ENCODE measurements at regions not wholly inside any gene's neighbourhood (a gene's known extent, or its start where the extent isn't known, plus 50 kb on each side); places are given as distances from the start of the nearest gene placed in this dataset.

DNA sequence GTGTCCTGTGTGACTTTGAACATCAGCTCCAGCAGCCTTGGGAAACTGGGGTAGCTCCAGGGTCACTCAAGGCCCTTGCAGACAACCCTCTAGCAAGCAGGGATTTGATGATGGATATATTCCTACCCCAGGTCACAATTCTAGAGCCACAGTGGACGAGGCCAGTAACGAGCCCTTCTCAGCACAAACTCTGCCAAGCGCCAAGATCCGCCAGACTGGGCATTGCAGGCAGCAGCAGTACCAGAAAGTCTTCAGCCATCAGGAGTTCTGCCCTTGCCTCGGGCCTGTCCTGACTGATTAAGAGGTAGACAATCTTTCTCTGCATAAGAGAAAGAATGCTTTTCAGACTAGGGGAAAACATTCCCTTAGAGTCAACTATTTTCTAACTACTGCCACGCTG lies 259.1 kb downstream of the FBXO15 start:
- H3K27ac ChIP-seq, result no peak overlapping the region
- no peak for TF ChIP-seq CTCF (IDR thresholded peaks at IDR 0.05)
- no peak for TF ChIP-seq ZFX (IDR thresholded peaks at IDR 0.05; ENCODE audit: borderline replicate concordance)

DNA sequence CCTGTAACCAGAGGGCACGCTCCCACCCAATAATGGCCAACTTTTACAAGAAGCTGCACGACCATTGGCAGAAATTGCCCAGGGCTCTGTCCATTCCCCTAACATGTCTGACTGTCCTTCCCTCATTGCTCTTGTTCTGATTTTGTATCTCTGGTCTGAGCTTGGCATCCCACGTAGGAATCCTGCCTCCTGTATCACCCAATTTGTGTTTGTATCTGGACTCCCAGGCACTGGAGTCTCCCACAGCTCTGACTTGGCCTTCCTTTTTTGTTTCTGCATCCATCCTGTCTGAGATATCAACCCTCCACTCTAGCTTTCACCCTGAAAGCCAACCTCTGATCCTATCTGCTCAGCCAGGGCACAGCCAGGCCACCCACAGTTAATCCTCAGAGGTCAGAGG lies 259.8 kb downstream of the FBXO15 start:
- H3K27ac ChIP-seq, result no peak overlapping the region
- TF ChIP-seq ZFX (IDR thresholded peaks at IDR 0.05; ENCODE audit: borderline replicate concordance), result no peak
- TF ChIP-seq CTCF (IDR thresholded peaks at IDR 0.05), result no peak

- TF ChIP-seq ZFX (IDR thresholded peaks at IDR 0.05; ENCODE audit: borderline replicate concordance) (no peak), CTCF (IDR thresholded peaks at IDR 0.05) (no peak)
- no peak overlapping the region for H3K27ac ChIP-seq
Measured at GRCh38 chr18:73884868-73885267, 262.8 kb downstream of the FBXO15 start.

DNA sequence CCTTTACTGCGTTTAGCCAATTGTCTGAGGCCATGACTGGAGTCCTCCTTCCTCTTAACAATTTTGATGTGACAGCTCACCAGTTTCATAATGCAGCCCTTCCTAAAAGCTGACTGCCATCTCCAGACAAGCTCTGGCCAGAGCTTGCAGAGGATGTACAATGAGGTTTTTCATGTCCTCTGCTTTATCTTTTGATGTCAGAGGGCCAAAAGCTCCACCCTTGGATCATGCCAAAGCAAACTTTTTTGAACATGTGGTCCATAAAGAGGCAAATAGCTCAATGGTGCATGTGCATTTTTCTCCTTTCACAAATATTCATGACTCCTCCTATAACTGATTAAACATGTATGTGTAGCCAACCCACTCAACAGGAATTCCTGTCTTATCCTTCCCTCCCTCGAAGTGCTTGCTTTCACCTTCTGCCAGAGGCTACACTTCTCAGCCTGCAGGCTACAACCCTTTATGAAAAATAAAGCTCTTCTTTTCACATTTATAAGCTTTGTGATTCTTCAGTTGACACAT lies 266.2 kb downstream of the FBXO15 start:
- no peak overlapping the region for H3K27ac ChIP-seq
- no peak for TF ChIP-seq CTCF (IDR thresholded peaks at IDR 0.05)
- TF ChIP-seq ZFX (IDR thresholded peaks at IDR 0.05; ENCODE audit: borderline replicate concordance), result no peak

- TF ChIP-seq ZFX (IDR thresholded peaks at IDR 0.05; ENCODE audit: borderline replicate concordance), result no peak
- no peak for TF ChIP-seq CTCF (IDR thresholded peaks at IDR 0.05)
- no peak overlapping the region for H3K27ac ChIP-seq
Measured at GRCh38 chr18:73880387-73880786, 267.2 kb downstream of the FBXO15 start.

- H3K27ac ChIP-seq, result no peak overlapping the region
- no peak for TF ChIP-seq ZFX (IDR thresholded peaks at IDR 0.05; ENCODE audit: borderline replicate concordance)
- TF ChIP-seq CTCF (IDR thresholded peaks at IDR 0.05), result no peak
Measured at GRCh38 chr18:73879766-73880165, 267.9 kb downstream of the FBXO15 start.

- H3K27ac ChIP-seq, result no peak overlapping the region
Measured at GRCh38 chr18:73879328-73879727, 268.3 kb downstream of the FBXO15 start.

More at GRCh38 chr18:73879328-73879727, 268.3 kb downstream of the FBXO15 start:
- TF ChIP-seq CTCF (IDR thresholded peaks at IDR 0.05) (no peak), ZFX (IDR thresholded peaks at IDR 0.05; ENCODE audit: borderline replicate concordance) (no peak)

All from 22Rv1 (cell line).